LHCN-M2 (cell line): ENCODE measurements at regions not wholly inside any gene's neighbourhood (a gene's known extent, or its start where the extent isn't known, plus 50 kb on each side); places are given as distances from the start of the nearest gene placed in this dataset.

Source experiments
- DNase-seq: peaks from one replicate; pipeline ENCODE4 v3.0.0-alpha.2; 2012; ENCODE audit warnings: low read depth

- DNase-seq: no peak
Measured at GRCh38 chr13:97057176-97057575, 62.9 kb upstream of the OXGR1 start.

DNA sequence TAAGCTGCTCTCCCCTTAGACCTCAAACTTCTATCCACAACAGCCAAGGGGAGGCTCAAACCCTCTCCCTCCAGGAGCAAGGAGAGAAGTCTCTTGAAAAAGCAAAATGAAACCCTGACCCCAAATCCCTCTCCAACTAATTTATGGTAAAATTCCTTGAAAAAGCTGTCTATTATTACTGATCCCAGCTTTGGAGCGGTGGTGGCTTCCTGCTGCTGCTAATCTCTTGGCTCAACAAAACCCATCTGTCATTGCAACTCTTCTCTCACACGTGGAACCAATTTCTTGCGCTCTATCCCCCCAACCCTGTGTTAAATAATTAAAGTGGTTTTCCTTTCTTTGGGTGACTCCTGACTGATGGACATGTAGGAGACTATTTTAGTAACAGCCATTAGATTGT is 64.1 kb upstream of the OXGR1 start:
- no peak for DNase-seq

DNA sequence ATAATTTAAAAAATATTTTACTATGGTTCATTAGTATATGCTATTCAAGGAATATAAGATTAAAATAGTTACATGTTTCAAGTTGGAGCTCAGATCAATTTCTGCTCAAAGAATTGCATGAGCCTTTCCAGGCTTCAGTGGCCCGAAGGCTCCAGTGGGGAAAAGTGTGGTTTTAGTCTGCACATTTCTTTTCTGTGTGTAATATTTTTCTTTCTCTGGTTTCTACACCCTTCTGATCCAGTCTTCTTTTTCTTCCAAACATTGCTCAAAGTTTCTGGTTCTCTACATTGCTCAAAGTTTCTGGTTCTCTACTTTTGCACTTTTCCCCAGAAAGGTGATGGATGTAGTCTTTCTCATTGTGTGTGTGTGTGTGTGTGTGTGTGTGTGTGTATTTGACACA is 64.7 kb upstream of the OXGR1 start:
- no peak for DNase-seq

GRCh38 chr13:97067017-97067895 is 73.0 kb upstream of the OXGR1 start:
- DNase-seq: peak; percentile 4

GRCh38 chr13:97068151-97068550 is 73.9 kb upstream of the OXGR1 start:
- DNase-seq: no peak

DNA sequence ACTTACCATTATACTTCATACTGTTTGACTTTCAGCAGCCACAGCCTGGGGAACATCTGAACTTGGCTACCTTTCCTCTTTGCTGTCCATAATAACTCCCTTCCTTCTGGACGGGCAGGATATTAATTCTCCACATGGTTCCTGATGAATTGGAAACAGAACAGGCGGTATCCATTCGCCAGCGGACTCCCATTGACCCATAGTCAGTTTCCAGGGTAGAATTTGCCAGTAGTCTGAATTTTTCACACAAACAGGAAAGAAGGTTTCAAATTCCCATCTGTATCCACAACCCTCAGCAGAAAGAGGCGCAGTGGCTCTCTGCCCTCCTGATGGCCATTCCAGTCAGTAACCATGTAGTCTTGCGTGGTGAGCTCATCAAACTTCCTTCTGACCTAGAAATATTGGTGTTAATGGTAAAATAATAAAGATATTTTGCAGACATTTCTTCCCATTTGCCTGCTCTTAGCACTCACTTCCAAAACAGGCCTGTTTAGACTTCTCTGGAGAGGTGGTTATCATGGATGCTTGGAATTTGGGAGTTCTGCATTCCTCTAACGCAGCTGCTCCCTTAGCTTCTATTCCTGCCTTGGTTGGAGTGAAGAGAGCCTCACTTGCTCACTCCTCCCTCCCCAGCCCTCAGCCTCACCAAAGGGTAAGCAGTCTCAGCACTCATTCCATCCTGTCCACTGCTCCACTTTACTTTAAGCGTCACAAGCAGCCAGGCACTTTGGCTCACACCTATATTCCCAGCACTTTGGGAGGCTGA is 75.0 kb upstream of the OXGR1 start:
- no peak for DNase-seq

- DNase-seq: no peak
Measured at GRCh38 chr13:97072297-97072696, 78.0 kb upstream of the OXGR1 start.

- no peak for DNase-seq
Measured at GRCh38 chr13:97074618-97075017, 80.3 kb upstream of the OXGR1 start.

DNA sequence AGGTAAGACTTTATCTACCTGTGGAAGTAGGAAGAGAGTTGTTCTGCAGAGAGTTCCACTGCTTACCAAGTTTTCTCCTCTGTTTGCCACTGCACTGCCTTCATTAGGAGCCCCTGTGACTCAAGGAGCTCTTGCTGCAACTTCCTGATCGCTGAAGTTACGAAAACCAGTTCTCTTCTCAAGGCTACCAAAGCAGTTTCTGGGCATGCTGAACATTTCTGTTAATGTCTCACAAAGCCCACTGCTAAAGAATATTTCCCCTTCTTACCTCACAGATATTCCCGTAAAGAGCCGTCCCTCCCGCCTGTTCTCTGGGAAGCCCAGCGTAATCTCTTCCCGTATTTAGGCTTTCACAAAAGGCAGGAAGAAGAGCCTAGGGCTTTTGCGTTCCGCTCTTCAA is 82.6 kb upstream of the OXGR1 start:
- DNase-seq: no peak

- DNase-seq: no peak
Measured at GRCh38 chr13:97077341-97077740, 83.1 kb upstream of the OXGR1 start.

DNA sequence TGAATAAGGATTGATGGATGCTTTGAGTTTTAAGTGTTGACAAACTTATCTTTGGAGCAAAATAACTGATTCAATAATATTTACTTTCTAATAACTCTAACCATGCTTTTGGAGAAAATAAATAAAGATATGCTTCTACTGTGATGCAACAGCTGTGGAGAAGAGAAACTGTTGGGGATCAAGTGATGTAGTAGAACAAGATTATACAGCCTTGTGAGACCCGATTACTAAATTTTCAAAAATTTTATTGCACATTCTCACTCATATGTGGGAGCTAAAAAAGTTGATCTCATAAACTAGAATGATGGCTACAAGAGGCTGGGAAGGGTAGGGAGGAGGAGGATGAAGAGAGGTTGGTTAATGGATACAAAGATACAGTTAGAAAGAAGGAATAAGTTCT is 85.5 kb upstream of the OXGR1 start:
- no peak for DNase-seq

GRCh38 chr13:97082461-97083207 is 88.4 kb upstream of the OXGR1 start:
- no peak for DNase-seq

DNA sequence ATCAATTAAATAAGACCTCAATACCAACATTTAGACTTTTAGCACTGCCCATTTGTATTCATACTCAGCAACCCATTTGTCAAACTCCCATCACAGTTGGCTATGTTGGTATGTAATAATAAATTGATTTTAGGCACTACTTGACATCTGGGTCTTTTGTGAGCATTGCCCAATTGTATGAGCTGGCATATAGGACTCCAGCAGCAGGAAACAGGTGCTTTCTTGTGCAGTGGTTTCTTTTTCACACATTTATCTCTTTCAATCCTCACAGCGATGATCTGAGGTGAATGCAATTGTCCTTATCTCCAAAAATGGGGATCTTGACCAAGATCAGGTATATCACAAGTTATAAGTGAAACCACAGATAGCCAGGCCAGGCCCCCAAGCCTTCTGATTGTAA is 96.9 kb upstream of the OXGR1 start:
- no peak for DNase-seq

DNA sequence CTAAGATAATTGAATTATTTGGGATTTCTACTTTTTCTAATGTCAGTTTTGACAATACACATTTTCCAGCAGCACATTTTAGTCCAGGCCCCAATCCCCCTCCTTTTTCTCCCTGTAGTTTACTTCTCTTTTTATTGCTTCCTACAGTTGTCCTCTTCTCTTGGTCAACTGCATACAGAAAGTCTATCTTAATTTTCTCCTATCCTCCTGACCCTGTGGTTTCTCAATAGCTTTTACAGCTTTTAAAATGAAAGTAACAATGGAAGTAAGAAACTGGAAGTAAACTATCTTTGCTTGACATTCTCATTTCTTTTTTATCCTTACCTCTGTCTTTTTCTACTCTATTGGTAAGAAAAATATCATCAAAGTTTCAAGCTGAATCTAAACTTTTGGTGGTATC is 106.5 kb upstream of the OXGR1 start:
- no peak for DNase-seq

- no peak for DNase-seq
Measured at GRCh38 chr13:97101912-97102708, 107.8 kb upstream of the OXGR1 start.

- DNase-seq: no peak
Measured at GRCh38 chr13:97106323-97106722, 112.0 kb upstream of the OXGR1 start.

DNA sequence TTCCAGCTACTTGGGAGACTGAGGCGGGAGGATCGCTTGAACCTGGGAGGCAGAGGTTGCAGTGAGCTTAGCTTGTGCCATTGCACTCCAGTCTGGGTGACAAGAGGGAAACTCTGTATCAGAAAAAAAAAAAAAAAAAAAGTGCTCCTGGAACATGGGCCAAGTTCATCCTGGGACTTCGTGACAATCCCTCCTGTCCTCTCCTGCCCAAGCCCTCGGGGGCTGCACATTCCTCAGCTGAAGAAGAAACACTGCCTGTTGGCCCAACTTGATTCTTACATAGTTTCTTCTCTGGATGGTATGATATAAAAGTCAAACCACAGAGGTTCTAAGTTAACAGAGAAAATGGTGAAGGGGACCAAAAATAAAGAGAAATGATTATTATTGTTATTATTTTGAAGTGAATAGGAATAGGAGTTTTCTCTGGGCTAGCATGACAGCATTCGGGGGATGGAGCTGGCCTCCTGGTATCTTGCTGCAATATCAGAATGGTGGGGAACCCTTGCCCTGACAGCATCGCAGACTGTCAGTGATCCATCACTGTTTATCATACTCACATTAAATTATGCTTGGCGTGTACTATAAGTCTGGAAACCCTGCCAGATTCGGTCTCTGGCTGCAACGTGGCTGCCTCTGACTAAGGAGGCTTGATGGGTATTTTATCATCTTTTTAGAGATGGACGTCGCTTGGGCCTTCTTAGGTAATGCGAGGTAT is 113.7 kb upstream of the OXGR1 start:
- no peak for DNase-seq

DNA sequence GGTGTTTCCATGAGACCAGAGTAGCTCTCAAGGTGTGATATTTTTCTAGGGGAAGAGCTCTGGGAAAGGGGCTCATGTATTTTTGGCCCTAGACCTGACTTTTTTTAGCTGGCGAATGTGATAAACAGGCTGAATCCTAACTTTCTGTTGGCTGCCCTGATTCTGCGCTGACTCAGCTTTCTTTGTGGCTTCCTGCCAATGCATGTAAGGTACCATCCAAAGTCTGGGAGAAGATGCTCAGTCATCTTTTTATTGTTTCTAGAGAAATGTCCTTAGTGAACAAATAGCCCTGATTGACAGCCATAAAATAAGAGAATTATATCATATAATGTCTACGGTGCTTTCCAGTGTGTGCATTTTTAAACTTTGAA is 113.6 kb upstream of the MBNL2 start:
- DNase-seq: peak; percentile 30

DNA sequence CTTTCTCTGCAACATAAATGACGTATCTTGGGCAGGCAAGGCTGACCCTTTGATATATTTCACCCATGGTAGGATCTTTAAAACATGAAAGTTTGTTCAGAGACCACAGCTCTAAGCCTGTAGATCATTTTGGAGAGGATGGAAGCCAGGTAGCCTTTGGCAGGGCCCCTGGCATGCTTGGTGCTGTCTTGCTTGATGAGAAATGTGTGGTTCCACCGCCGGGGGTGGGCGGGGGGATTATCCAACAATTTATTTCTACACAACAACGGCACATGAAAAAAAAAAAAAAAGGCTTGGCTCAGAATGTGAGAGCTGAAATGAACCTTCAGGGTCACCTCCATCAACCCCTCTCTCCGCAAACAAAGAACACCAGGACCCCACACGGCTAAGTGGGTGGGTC is 112.9 kb upstream of the MBNL2 start:
- no peak for DNase-seq

- peak; percentile 69 for DNase-seq
Measured at GRCh38 chr13:97109841-97110492, 112.2 kb upstream of the MBNL2 start.
